GM21390 (cell line): ENCODE measurements at regions not wholly inside any gene's neighbourhood (a gene's known extent, or its start where the extent isn't known, plus 50 kb on each side); places are given as distances from the start of the nearest gene placed in this dataset.

Source experiments
- ATAC-seq: cut with Tn5 transposase; IDR thresholded peaks from one replicate; pipeline ENCODE4 v1.9.1; 2021; ENCODE audit not compliant: unreplicated experiment

DNA sequence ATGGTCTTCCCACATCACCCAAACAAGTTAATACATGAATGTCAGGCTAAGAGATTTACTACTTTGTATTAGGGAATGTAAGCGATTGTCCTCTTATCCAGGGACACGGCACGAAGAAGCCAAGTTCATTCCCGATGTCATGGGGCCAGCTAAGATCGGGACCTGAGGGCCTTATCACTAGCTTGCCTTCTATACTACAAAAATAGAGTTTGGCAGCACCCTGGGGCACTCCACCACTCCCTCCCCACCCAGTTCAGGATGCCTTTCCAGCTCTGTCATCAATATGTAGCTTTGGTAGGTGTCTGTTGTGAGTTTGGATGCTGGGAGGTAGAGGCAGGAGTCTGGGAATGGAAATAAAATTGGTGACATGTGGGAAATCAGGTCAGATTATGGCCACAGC lies 197.5 kb downstream of the ATG4C start:
- ATAC-seq, result no peak

DNA sequence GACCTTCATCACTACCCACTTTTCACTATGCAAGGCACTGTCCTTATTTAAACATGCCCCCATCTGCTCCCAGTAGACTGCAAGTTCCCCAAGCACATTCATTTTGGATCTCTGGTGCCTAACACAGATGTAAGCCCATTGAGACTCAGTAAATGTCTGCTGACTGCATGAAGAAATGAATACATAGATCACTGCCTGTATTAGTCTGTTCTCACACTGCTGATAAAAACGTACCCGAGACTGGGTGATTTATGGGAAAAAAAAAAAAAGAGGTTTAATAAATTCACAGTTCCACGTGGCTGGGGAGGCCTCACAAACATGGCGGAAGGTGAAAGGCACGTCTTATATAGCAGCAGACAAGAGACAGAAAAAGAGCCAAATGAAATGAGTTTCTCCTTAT lies 204.9 kb downstream of the ATG4C start:
- no peak for ATAC-seq

DNA sequence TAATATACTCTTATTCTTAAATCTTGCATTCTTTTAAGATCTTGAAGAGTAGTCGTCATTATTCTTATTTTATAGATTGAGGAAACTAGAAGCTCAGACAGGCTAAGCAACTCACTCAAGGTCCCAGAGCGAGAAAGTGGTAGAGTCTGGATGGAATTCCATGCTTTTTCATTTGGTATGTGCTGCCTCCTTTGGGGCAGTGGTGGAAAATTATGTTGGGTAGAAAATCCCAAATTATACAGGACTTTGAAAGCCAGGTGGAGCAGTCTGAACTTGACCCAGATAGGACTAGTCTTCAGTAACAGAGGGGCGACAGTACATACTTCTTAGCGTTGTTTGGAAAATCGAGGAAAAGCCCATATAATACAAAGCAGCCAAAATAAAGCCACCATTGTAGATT lies 205.6 kb downstream of the ATG4C start:
- ATAC-seq, result no peak

DNA sequence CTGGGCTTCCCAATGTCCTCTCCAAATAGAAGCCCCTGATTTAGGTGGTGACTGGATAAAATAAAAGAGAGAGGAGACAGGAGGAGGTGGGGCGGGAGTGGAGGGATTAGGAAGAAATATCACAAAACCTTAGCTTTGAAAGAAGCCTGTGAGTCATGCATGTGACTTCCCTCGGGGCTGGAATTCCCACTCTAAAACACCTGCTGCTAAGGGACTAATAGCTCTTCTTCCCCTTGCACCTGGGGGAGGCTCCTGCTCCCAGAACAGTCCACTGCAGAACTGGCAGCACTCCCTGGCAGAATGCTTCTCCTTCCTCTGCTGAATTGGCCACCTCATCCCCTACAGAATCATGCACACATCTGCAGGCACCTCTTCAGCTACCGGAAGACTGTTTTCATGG lies 207.2 kb downstream of the ATG4C start:
- no peak for ATAC-seq

DNA sequence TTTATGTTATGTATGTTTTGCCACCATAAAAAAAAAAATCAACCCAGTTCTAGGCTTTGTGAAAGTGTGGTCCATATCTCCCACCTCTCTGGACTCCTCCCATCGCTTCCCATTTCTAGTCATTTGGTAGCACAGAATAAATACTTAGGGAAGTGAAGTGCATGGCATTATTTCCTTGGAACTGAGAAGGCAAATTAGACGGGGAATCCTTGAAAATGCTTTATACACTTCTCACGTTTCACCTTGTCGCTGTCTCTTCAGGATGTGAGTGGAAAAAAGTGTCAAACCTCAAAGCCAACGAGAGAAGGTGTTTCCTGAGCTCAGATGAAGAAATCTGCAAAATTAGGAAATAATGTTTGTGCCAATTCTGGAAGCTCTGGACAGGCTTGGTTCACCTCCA lies 209.9 kb downstream of the ATG4C start:
- no peak for ATAC-seq

DNA sequence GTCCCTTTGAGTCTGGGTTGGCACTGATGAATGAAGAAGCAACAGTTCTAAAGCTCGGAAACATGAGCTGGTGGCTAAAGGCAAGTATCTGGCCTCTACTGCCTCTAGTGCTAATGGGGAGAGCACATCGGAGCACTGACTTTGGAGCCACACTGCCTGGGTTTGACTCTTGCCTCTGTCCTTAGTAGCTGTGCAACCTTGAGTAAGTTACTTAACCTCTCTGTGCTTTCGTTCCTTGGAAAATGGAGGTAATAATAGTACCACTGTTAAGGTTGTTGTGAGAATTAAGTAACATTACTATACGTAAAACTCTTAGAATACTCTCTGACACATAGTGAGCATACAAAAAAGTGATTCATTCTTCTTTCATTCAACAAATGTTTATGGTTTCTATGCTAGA lies 211.2 kb downstream of the ATG4C start:
- ATAC-seq, result no peak

DNA sequence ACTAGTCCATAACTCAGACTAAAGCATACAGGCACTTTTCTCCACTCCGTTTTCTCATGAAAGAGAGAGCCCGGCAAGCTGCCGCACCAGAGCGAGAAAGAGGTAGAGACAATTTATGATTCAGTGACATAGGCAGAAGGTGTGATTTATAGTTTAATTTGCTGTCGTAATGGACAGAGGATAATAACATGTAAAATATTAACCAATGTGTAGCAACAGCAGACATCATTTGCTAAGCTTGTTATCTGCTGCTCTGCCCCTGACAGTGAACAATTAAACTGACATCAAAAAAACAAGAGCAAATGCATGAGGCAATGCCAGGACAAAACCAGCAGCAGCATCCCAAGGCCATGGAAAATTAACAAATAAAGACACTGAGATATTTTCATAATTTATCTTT lies 214.0 kb downstream of the ATG4C start:
- ATAC-seq, result no peak

DNA sequence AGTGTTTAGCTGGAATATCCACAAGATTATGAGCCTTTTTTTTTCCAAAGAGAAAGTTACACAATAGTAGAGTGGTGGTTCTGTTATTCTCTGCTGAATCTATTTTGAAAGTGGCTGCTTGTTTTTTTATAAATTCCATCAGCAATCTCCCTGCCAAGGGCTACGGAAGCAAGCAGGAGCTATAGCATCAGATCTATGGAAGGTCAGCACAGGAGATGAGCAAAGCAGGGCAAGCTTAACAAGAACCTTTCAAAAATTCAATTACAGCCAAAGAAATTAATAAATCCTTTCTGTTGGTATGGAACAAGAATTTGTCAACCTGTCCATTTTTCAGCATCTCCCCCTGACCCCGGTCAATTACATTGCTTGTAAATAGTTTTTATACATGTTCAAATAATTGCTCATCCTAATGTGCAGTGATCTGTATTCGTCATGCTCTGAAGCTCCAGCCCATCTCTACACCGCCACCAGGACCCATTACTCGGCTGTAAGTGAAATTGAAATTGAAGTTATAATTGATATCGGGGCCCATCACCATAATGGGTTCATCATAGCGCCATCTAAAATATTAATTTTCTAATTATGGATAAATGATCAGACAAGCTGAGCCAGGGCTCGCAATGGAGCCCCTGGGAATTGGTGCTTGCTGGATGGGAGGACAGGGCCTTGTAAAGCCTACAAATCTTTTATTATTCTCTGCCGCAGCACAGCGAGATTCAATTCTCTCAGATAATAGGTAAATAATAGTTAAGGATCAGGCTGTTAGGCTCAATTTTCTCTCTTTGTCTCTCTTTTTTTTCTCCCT lies 215.1 kb downstream of the ATG4C start:
- ATAC-seq, result no peak

DNA sequence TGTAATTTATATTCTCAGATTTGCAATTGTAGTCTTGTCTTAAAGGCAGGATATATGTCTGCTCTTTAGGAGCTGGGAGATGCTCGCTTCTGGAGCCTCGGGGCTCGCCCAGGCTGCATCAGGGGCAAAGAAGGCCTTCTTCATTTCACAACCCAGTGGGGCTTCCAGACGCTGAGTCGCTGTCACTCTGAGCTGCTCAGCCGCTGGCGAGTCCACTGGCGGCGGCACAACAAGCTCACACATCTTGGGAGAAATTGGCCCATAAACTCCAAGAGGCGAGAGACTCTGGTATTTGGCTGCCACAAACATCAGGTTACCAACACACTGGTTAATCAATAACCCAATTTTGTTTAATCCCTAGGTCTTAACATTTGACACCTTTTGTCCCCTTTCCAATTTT lies 216.6 kb downstream of the ATG4C start:
- no peak for ATAC-seq

DNA sequence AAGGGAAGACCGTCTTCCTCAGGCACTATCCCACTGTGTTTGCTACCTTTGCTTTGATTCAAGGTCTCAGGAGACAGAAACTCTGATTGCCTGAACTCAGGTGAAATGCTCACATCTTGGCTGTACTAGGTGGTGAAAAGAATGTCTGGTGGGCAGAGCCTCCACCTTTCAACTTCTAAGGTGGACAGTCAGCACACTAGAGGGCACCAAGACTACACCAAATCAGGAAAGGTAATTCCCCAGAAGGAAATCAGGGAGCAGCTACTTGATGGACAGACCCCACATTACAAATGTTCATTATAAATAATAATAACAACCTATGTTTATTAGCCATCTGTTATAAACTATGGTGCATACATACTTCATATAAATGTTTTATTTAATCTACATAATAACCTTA lies 220.9 kb downstream of the ATG4C start:
- ATAC-seq, result no peak

DNA sequence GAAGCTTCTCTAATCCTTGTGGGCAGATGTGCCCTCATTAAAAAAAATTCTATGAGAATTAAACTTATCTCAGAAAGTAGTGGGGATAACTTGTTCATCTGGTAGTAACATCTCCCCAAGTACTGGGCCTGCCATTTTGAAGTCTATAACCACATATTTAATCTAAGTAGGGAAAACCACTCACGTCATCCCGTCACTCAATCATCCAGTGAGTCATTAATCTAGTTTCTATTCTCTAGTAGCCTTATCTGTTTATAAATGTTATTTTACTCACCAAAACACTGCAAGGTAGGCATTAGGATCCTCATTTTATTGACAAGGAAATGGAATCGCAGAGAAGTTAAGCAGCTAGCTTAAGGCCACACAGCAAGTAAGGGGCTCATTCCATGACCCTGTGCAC lies 221.9 kb downstream of the ATG4C start:
- no peak for ATAC-seq

DNA sequence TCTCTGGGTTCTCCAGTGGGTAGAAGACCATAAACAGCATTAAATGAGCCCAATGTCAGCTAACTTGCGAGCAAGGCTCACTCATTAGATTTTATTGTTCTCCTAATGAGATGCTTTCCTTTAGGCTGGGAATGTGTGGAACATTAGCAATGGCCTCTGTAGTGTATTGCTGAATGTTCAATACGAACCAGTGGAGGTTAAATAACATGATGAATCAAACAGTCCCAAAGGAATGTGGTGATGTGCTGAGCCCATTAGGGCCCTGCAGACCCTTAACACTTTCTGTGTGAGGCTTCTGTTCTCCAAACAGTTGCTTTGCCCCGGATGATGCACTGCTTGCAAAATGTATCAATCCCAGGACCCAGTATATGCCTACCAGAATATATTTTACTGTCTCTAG lies 225.5 kb downstream of the ATG4C start:
- no peak for ATAC-seq

DNA sequence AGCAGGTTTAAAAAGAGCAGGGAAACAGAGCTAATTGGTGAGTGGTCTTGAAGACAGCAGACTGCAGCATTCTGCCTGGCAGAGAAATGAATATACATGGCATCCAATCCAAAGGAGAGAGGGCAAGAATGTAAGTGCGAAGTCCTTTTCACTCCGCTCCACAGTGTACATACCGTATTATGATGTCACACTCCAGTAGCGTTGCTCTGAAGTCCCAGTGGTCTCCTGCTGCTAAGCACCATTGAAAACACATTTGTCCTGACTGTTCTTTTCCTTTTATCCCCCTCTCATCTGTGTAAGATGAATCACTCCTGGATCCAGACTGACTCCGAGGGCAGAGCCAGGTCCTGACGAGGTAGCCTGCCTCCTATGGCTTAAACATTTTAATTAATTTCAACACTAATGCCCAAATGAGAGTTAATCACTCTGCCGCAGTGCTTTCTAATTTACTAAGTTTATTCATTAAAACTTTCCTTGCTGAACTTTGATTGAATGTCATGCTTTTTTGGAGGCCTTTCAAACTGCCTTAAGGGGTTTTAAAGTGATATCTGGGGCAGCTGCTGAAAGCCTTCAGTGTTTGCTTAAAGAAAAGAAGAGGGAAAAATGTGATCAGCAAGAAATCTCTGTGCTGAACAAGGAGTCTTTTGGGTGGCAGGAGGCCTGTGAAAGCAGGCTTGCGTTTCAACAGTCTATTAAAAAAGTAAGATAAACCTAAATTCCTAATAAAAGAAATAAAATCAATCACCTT lies 227.2 kb downstream of the ATG4C start:
- ATAC-seq, result no peak

DNA sequence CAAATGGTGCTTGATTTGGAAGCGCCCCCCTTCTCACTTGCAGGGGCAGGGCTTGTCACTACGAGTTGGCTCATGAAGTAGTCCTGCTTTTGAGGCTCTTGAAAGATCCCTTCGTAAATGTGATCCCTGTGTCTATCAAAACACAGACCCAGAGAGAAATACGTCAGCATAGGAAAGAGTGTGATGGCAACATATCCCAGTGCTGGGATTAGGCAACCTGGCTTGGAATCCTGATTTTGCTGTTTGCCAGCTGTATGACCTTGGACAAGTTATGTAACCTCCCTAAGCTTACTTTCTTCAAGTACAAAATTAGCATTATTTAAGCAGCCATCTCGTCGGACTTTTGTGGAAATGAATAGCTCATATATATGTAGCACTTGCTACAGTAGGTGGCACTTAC lies 228.4 kb downstream of the ATG4C start:
- ATAC-seq, result no peak

DNA sequence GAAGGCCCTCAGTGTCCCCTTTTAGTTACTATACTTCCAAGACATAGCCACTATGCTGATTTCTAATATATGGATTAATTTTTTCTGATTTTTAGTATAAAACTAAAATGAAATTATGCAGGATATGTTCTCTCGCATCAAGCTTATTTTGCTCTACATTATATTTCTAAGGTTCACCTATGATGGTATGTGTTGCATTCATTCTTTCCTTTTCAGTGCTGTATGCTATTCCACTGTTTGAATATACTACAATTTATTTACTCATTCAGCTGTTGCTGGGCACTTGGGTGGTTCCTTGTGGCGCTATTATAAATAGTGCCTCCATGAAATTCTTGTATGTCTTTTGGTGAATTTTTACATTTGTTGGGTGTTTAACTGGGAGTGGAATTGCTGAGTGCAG lies 230.3 kb downstream of the ATG4C start:
- no peak for ATAC-seq

DNA sequence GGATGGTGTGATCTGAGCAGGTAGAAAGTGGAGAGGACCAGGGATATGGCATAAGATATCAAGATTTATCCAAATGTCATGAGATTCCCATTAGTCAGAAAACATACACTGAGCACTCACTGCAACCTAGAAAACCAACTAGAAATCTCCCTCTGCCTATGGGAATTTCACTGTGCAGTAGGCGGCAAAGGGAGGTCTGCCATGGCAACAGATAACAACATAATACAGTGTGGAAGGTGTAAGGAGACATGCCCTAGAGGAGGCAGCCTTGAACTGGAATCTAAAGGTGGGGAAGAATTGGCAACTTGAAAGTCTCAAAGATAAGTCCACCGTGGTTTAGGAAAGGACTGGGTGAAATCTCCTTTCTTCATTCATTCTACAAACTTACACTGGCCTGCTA lies 238.4 kb downstream of the ATG4C start:
- no peak for ATAC-seq

DNA sequence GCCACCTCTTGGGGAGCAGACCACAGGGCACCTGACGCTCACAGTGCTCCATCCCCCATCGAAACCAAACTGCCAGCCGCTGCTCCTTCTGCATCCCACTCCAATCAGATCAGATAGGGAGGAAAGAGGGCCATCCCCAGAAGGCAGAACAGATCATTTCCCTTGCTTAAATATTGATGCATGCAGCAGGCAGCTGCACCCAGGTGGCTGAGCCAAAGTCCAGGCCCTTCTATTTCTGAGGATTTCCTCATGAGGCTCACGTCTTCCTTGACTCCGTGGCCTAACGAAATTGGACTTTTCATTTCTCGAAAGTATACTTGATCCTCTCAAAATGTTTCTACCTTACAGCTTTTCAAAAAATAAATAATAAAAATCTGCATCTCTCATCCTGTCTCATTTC lies 239.2 kb downstream of the ATG4C start:
- ATAC-seq, result no peak

DNA sequence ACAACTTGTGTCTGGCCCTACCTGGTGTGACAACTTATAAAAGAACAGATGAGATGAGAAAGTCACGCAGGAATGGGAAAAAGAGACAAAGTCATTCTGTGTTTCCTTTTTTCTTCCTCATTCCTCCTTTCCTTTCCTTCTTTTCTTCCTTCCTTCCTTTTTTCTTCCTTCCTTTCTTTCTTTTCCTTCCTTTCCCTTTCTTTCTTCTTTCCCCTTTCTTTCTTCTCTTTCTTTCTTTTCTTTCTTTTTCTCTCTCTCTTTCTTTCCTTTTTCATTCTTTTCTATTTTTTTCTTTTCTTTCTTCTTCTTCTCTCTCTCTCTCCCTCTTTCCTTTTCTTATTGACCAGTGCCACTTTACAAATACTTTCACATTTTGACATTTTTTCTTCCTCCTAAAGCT lies 239.7 kb downstream of the ATG4C start:
- ATAC-seq, result no peak

DNA sequence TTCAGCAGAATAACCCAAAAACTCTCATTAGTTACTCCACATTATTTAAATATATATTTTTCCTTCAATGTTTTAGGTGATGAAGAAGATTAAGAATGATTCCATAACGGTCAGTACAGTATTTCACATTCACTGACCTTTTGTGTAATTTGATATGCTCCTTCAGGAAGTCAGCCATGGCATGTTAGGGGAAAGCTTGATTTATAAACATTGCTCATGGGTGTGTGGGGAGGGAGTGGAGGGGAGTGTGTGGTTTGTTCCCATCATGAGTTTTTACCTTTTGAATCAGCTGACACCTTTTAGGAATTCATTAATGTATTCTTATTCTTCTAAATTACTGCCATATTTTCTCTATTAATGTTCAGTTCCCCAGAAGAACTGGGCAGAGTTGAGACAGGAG lies 240.2 kb downstream of the ATG4C start:
- no peak for ATAC-seq

DNA sequence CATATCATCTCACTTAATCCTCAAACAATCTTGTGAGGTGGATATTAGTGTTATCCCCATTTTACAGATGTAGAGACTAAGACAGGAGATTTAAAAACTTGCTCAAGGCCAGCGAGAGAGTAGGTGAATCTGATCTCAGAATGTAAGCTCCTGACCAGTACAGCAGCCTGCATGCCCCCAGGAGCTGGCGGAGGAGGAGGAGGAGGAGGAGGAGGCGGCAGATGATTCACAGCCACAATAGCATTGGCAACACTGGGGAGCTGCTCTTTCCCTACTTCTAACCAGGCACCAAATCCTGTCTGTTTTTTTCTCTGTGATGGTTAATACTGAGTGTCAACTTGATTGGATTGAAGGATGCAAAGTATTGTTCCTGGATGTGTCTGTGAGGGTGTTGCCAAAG lies 243.2 kb downstream of the ATG4C start:
- ATAC-seq, result no peak

DNA sequence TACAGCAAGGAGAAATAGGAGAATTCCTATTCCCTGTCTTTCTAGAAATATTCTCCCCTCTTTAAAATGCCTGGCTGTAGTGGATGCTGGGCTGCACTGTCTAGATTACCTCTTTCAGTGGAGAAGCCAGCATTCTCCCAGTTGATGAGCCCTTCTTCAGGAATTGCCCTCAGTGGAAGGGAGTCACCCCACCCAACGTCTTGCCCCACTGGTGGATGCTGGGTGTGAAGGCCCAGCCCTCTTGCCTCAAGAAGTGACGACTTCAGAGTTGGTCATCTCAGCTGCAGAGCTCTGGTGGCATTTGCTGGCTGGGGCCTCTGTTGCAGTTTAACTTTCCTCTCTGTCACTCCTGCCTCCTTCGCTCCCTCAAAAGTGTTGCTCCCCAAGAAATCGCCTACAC lies 248.2 kb downstream of the ATG4C start:
- no peak for ATAC-seq

DNA sequence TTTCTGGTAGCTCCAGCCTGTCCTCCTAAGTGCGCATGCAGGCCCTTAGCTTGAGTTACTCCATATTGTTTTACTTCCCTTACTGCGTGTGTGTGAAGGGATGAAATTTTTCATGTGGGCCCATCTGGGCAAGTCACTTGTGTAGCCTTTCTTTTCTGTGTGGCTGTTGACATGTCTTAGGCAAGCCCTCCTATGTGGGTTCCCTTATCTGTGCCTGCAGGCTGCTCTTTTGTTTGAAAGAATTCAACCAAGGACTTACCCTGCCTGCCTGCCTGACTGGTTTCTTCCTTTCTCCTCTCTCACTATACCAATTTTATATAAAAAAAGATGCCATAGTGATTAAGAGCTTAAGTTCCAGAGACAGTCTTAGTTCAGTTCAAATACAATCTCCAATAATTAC lies 249.3 kb downstream of the ATG4C start:
- ATAC-seq, result no peak

DNA sequence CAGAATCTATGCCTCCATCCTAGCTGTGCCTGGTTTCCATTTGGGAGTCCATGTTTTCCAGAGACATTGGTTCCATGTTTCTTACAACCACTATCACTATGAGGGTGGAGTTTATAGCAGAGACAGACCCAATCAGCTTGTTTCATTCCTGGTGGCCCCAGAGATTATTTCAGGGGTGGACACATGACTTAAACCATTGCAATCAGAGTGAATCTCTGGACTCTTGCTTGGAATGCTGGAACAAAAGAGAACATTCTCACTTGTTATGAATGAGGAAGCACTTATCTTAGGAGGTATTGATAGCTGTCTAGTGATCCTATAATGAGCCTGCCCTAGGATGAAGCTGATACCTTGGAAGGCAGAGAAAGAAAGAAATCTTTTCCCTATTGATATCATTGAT lies 250.3 kb downstream of the ATG4C start:
- no peak for ATAC-seq
